Mesenchymal stem cell (in vitro differentiated cells and primary cell): ENCODE measurements at regions not wholly inside any gene's neighbourhood (a gene's known extent, or its start where the extent isn't known, plus 50 kb on each side); places are given as distances from the start of the nearest gene placed in this dataset.

ENCODE experiments used
- DNase-seq: peaks from one replicate; pipeline ENCODE4 v3.0.0-alpha.2; 2013
- H2AFZ ChIP-seq: one replicate; pipeline ENCODE4 v1.6.1; 2013; ENCODE audit warnings: low read depth, mild to moderate bottlenecking, control low read depth, inconsistent platforms, low read length, moderate library complexity
- H2AK5ac ChIP-seq: 2 replicates; pipeline ENCODE4 v1.6.1; 2013; ENCODE audit warnings: low read length, moderate library complexity, mild to moderate bottlenecking, inconsistent platforms; ENCODE audit not compliant: severe bottlenecking
- H2BK120ac ChIP-seq: one replicate; pipeline ENCODE4 v1.6.1; 2013; ENCODE audit warnings: low read depth, mild to moderate bottlenecking, inconsistent platforms, low read length, moderate library complexity
- H2BK12ac ChIP-seq, 2 experiments: one replicate each; pipeline ENCODE4 v1.6.1; 2013; ENCODE audit warnings: inconsistent platforms in 2 of 2, low read length in 2 of 2, mild to moderate bottlenecking in 2 of 2, moderate library complexity in 2 of 2, control low read depth in 1 of 2
- H2BK15ac ChIP-seq: one replicate; pipeline ENCODE4 v1.6.1; 2013; ENCODE audit warnings: mild to moderate bottlenecking, low read depth, inconsistent platforms; ENCODE audit not compliant: poor library complexity, severe bottlenecking
- H2BK5ac ChIP-seq: 2 replicates; pipeline ENCODE4 v1.6.1; 2013; ENCODE audit warnings: low read depth, mild to moderate bottlenecking, low read length, control low read depth, inconsistent platforms; ENCODE audit not compliant: poor library complexity, severe bottlenecking
- H3K14ac ChIP-seq, 2 experiments: one replicate each; pipeline ENCODE4 v1.6.1; 2013; ENCODE audit warnings: inconsistent platforms in 2 of 2, low read length in 2 of 2, control low read depth in 1 of 2, mild to moderate bottlenecking in 1 of 2, moderate library complexity in 1 of 2
- H3K18ac ChIP-seq, 2 experiments: one replicate each; pipeline ENCODE4 v1.6.1; 2013; ENCODE audit warnings: inconsistent platforms in 2 of 2, low read length in 2 of 2, control low read depth in 1 of 2, low read depth in 1 of 2, mild to moderate bottlenecking in 1 of 2
- H3K23ac ChIP-seq, 2 experiments: one replicate each; pipeline ENCODE4 v1.6.1; 2013; ENCODE audit warnings: inconsistent platforms in 2 of 2, low read length in 2 of 2, mild to moderate bottlenecking in 2 of 2, moderate library complexity in 2 of 2, control low read depth in 1 of 2
- H3K27ac ChIP-seq: 2 replicates; pipeline ENCODE4 v1.5.1; 2013; ENCODE audit warnings: mild to moderate bottlenecking, moderate library complexity, low read length, control low read depth, inconsistent platforms; ENCODE audit not compliant: poor library complexity, severe bottlenecking
- H3K27me3 ChIP-seq, 2 experiments: 2 replicates each; pipeline versions ENCODE4 v1.6.1 to v1.7.0; 2013; ENCODE audit warnings: low read length in 2 of 2, mild to moderate bottlenecking in 2 of 2, moderate library complexity in 2 of 2, control low read depth in 1 of 2, inconsistent platforms in 1 of 2; ENCODE audit not compliant: control insufficient read depth in 1 of 2, insufficient read depth in 1 of 2
- H3K36me3 ChIP-seq, 2 experiments: 2 replicates each; pipeline versions ENCODE4 v1.6.1 to v1.7.0; 2013; ENCODE audit warnings: low read length in 2 of 2, control low read depth in 1 of 2, inconsistent platforms in 1 of 2, low read depth in 1 of 2, mild to moderate bottlenecking in 1 of 2; ENCODE audit not compliant: insufficient read depth in 2 of 2, control insufficient read depth in 1 of 2
- H3K4ac ChIP-seq, 2 experiments: one replicate each; pipeline ENCODE4 v1.6.1; 2013; ENCODE audit warnings: inconsistent platforms in 2 of 2, low read length in 2 of 2, mild to moderate bottlenecking in 2 of 2, moderate library complexity in 2 of 2, control low read depth in 1 of 2, low read depth in 1 of 2
- H3K4me1 ChIP-seq: 2 replicates; pipeline ENCODE4 v1.6.1; 2013; ENCODE audit warnings: low read depth, low read length, control low read depth; ENCODE audit not compliant: control insufficient read depth, insufficient read depth
- H3K4me2 ChIP-seq: 2 replicates; pipeline ENCODE4 v1.6.1; 2013; ENCODE audit warnings: low read length, mild to moderate bottlenecking, inconsistent platforms; ENCODE audit not compliant: poor library complexity, severe bottlenecking
- H3K4me3 ChIP-seq, 2 experiments: 2 replicates each; pipeline versions ENCODE4 v1.5.1 to v1.7.0; 2013; ENCODE audit warnings: low read length in 2 of 2, mild to moderate bottlenecking in 2 of 2, control low read depth in 1 of 2, low read depth in 1 of 2; ENCODE audit not compliant: insufficient read depth in 1 of 2
- H3K79me1 ChIP-seq: replicated peaks from 2 replicates; pipeline ENCODE4 v1.6.1; 2013; ENCODE audit warnings: mild to moderate bottlenecking, control low read depth, low read length, inconsistent platforms; ENCODE audit not compliant: poor library complexity, severe bottlenecking
- H3K9ac ChIP-seq: 2 replicates; pipeline ENCODE4 v1.7.0; 2013; ENCODE audit warnings: mild to moderate bottlenecking, low read length, moderate library complexity
- H3K9me3 ChIP-seq: 2 replicates; pipeline ENCODE4 v1.7.0; 2013; ENCODE audit warnings: mild to moderate bottlenecking, low read length; ENCODE audit not compliant: control insufficient read depth
- H4K8ac ChIP-seq: one replicate; pipeline ENCODE4 v1.6.1; 2013; ENCODE audit warnings: inconsistent platforms, mild to moderate bottlenecking, low read length, moderate library complexity
- H4K91ac ChIP-seq: one replicate; pipeline ENCODE4 v1.6.1; 2013; ENCODE audit warnings: mild to moderate bottlenecking, low read length, inconsistent platforms
- WGBS: methylation state at CpG from one replicate; pipeline ENCODE4 v1.1.7; 2013; ENCODE audit warnings: mixed read lengths; 5-methylcytosine and 5-hydroxymethylcytosine counted together

GRCh38 chr2:57146951-57147350 lies 899.7 kb upstream of the VRK2 start:
- no peak overlapping the region for H3K23ac ChIP-seq

GRCh38 chr2:57156231-57156924 lies 890.2 kb upstream of the VRK2 start:
- Histone ChIP-seq H3K4ac (no peak overlapping the region), H3K18ac (no peak overlapping the region), H4K91ac (peak overlapping the region; percentile 39), H4K8ac (no peak overlapping the region), H2BK15ac (no peak overlapping the region), H3K9ac (no peak overlapping the region), H2BK5ac (no peak overlapping the region), H2BK120ac (no peak overlapping the region), H3K9me3 (peaks cover 3% of the 10 kb centered on the region), H3K79me1 (no peaks in the 10 kb centered on the region), H3K4me3 (no peak overlapping the region), H2BK12ac (no peak overlapping the region), H2AFZ (no peak overlapping the region), H3K14ac (no peak overlapping the region), H3K27me3 (no peaks in the 10 kb centered on the region), H3K27ac (no peak overlapping the region), H3K36me3 (no peaks in the 10 kb centered on the region), H3K4me1 (no peaks in the 10 kb centered on the region), H3K23ac (no peak overlapping the region), H2AK5ac (no peak overlapping the region), H3K4me2 (no peak overlapping the region)
- DNase-seq, result no peak
- WGBS, result 96% methylated on average over 2 of the region's 2 CpGs

More at GRCh38 chr2:57146951-57147350, 899.7 kb upstream of the VRK2 start:
- no peak overlapping the region for H3K4ac ChIP-seq
- no peaks in the 10 kb centered on the region for H3K36me3 ChIP-seq
- no peak overlapping the region for H3K18ac ChIP-seq
- H2BK120ac ChIP-seq, result no peak overlapping the region
- no peak overlapping the region for H4K8ac ChIP-seq
- H3K4me2 ChIP-seq, result no peak overlapping the region
- no peaks in the 10 kb centered on the region for H3K27me3 ChIP-seq
- DNase-seq, result peak; percentile 9
- H3K4me3 ChIP-seq, result no peak overlapping the region
- H2BK15ac ChIP-seq, result peak overlapping the region; percentile 8
- WGBS, result 75% methylated on average over 1 of the region's 1 CpG
- H2BK12ac ChIP-seq, result no peak overlapping the region
- H2AK5ac ChIP-seq, result no peak overlapping the region
- no peak overlapping the region for H3K27ac ChIP-seq
- H3K14ac ChIP-seq, result no peak overlapping the region
- H3K9ac ChIP-seq, result no peak overlapping the region
- H3K79me1 ChIP-seq, result no peaks in the 10 kb centered on the region
- peaks cover 17% of the 10 kb centered on the region for H3K9me3 ChIP-seq
- H3K4me1 ChIP-seq, result no peaks in the 10 kb centered on the region
- H2BK5ac ChIP-seq, result no peak overlapping the region
- no peak overlapping the region for H4K91ac ChIP-seq
- H2AFZ ChIP-seq, result no peak overlapping the region

- H3K18ac ChIP-seq, result no peak overlapping the region
- H4K91ac ChIP-seq, result no peak overlapping the region
- no peak overlapping the region for H3K4me3 ChIP-seq
- no peaks in the 10 kb centered on the region for H3K79me1 ChIP-seq
- no peak overlapping the region for H2BK12ac ChIP-seq
- no peak overlapping the region for H3K23ac ChIP-seq
- no peak overlapping the region for H2AFZ ChIP-seq
- H3K4me1 ChIP-seq, result no peaks in the 10 kb centered on the region
- no peak overlapping the region for H2AK5ac ChIP-seq
- no peak overlapping the region for H2BK120ac ChIP-seq
- no peak overlapping the region for H2BK5ac ChIP-seq
- no peak overlapping the region for H2BK15ac ChIP-seq
- no peak overlapping the region for H3K14ac ChIP-seq
- 22% methylated on average over 1 of the region's 2 CpGs for WGBS
- H3K9me3 ChIP-seq, result peaks cover 3% of the 10 kb centered on the region
- H3K4me2 ChIP-seq, result no peak overlapping the region
- H3K4ac ChIP-seq, result no peak overlapping the region
- H3K9ac ChIP-seq, result no peak overlapping the region
- no peak overlapping the region for H3K27ac ChIP-seq
- DNase-seq, result peak; percentile 80
- H3K36me3 ChIP-seq, result no peaks in the 10 kb centered on the region
- H3K27me3 ChIP-seq, result no peaks in the 10 kb centered on the region
- H4K8ac ChIP-seq, result no peak overlapping the region
Observed at GRCh38 chr2:57160976-57161375, 885.6 kb upstream of the VRK2 start.

GRCh38 chr2:57177176-57177575 lies 869.4 kb upstream of the VRK2 start:
- no peak overlapping the region for H3K23ac ChIP-seq
- H4K8ac ChIP-seq, result no peak overlapping the region
- H3K4me3 ChIP-seq, result no peak overlapping the region
- H2BK15ac ChIP-seq, result no peak overlapping the region
- H3K9ac ChIP-seq, result no peak overlapping the region
- H3K27ac ChIP-seq, result no peak overlapping the region
- H3K18ac ChIP-seq, result no peak overlapping the region
- no peaks in the 10 kb centered on the region for H3K9me3 ChIP-seq
- no peak overlapping the region for H2BK120ac ChIP-seq
- no peak overlapping the region for H3K4ac ChIP-seq
- H2BK12ac ChIP-seq, result no peak overlapping the region
- H3K79me1 ChIP-seq, result no peaks in the 10 kb centered on the region
- WGBS, result 100% methylated on average over 1 of the region's 1 CpG
- no peaks in the 10 kb centered on the region for H3K27me3 ChIP-seq
- H3K36me3 ChIP-seq, result no peaks in the 10 kb centered on the region
- no peak overlapping the region for H4K91ac ChIP-seq
- H2BK5ac ChIP-seq, result no peak overlapping the region
- H3K4me2 ChIP-seq, result no peak overlapping the region
- no peak for DNase-seq
- no peak overlapping the region for H2AK5ac ChIP-seq
- H2AFZ ChIP-seq, result no peak overlapping the region
- H3K14ac ChIP-seq, result no peak overlapping the region
- no peaks in the 10 kb centered on the region for H3K4me1 ChIP-seq
